ENCODE measurements at regions not wholly inside any gene's neighbourhood (a gene's known extent, or its start where the extent isn't known, plus 50 kb on each side); places are given as distances from the start of the nearest gene placed in this dataset.

GRCh38 chr11:126118806-126119205 is 56.1 kb upstream of the CDON start:
- ATAC-seq (replicated peaks in 1 of 2) (no peak), DNase-seq (no peak)
- H3K36me3 Mint-ChIP-seq (ENCODE audit: insufficient read depth in 2 of 2): no peaks in the 10 kb centered on the region
- no peak overlapping the region for H3K27ac Mint-ChIP-seq
- no peaks in the 10 kb centered on the region for H3K4me1 Mint-ChIP-seq (ENCODE audit: low read depth)
- H3K27me3 Mint-ChIP-seq (ENCODE audit: low read depth): no peaks in the 10 kb centered on the region
- H3K4me3 Mint-ChIP-seq: no peak overlapping the region
- H3K9me3 Mint-ChIP-seq: no peaks in the 10 kb centered on the region

- Mint-ChIP-seq H3K36me3 (ENCODE audit: insufficient read depth in 2 of 2) (no peaks in the 10 kb centered on the region), H3K4me1 (ENCODE audit: low read depth) (no peaks in the 10 kb centered on the region), H3K9me3 (no peaks in the 10 kb centered on the region), H3K4me3 (no peak overlapping the region), H3K27me3 (ENCODE audit: low read depth) (no peaks in the 10 kb centered on the region), H3K27ac (no peak overlapping the region)
- DNase-seq (no peak), ATAC-seq (replicated peaks in 1 of 2) (no peak)
Observed at GRCh38 chr11:126115816-126116331, 53.2 kb upstream of the CDON start.

GRCh38 chr11:126115127-126115495 is 52.4 kb upstream of the CDON start:
- no peak for ATAC-seq (replicated peaks in 1 of 2)
- H3K4me3 Mint-ChIP-seq: no peak overlapping the region
- DNase-seq: no peak
- H3K4me1 Mint-ChIP-seq (ENCODE audit: low read depth): peaks cover 6% of the 10 kb centered on the region
- H3K9me3 Mint-ChIP-seq: no peaks in the 10 kb centered on the region
- no peaks in the 10 kb centered on the region for H3K27me3 Mint-ChIP-seq (ENCODE audit: low read depth)
- H3K36me3 Mint-ChIP-seq (ENCODE audit: insufficient read depth in 2 of 2): no peaks in the 10 kb centered on the region
- H3K27ac Mint-ChIP-seq: no peak overlapping the region

- Mint-ChIP-seq H3K27me3 (ENCODE audit: low read depth) (no peaks in the 10 kb centered on the region), H3K27ac (no peak overlapping the region), H3K36me3 (ENCODE audit: insufficient read depth in 2 of 2) (no peaks in the 10 kb centered on the region), H3K9me3 (no peaks in the 10 kb centered on the region), H3K4me3 (no peak overlapping the region), H3K4me1 (ENCODE audit: low read depth) (peaks cover 11% of the 10 kb centered on the region)
- ATAC-seq (replicated peaks in 1 of 2): no peak
- no peak for DNase-seq
Observed at GRCh38 chr11:126114486-126115126, 51.9 kb upstream of the CDON start.

GRCh38 chr11:126113963-126114362 is 51.3 kb upstream of the CDON start:
- no peaks in the 10 kb centered on the region for H3K36me3 Mint-ChIP-seq (ENCODE audit: insufficient read depth in 2 of 2)
- no peak for ATAC-seq (replicated peaks in 1 of 2)
- no peak for DNase-seq
- peaks cover 11% of the 10 kb centered on the region for H3K4me1 Mint-ChIP-seq (ENCODE audit: low read depth)
- no peaks in the 10 kb centered on the region for H3K9me3 Mint-ChIP-seq
- H3K27me3 Mint-ChIP-seq (ENCODE audit: low read depth): no peaks in the 10 kb centered on the region
- no peak overlapping the region for H3K4me3 Mint-ChIP-seq
- no peak overlapping the region for H3K27ac Mint-ChIP-seq

GRCh38 chr11:126113515-126113957 is 50.9 kb upstream of the CDON start:
- ATAC-seq (replicated peaks in 1 of 2) (no peak), DNase-seq (no peak)
- no peak overlapping the region for H3K4me3 Mint-ChIP-seq
- H3K36me3 Mint-ChIP-seq (ENCODE audit: insufficient read depth in 2 of 2): no peaks in the 10 kb centered on the region
- no peak overlapping the region for H3K27ac Mint-ChIP-seq
- H3K27me3 Mint-ChIP-seq (ENCODE audit: low read depth): no peaks in the 10 kb centered on the region
- no peaks in the 10 kb centered on the region for H3K9me3 Mint-ChIP-seq
- peaks cover 11% of the 10 kb centered on the region for H3K4me1 Mint-ChIP-seq (ENCODE audit: low read depth)

- ATAC-seq (replicated peaks in 1 of 2): no peak
- Mint-ChIP-seq H3K36me3 (ENCODE audit: insufficient read depth in 2 of 2) (no peaks in the 10 kb centered on the region), H3K9me3 (no peaks in the 10 kb centered on the region)
Observed at GRCh38 chr11:126113012-126113411, 50.3 kb upstream of the CDON start.

GRCh38 chr11:126112547-126112946 is 49.9 kb upstream of the CDON start:
- Mint-ChIP-seq H3K4me3 (no peak overlapping the region), H3K27ac (no peak overlapping the region), H3K4me1 (ENCODE audit: low read depth) (peaks cover 11% of the 10 kb centered on the region), H3K27me3 (ENCODE audit: low read depth) (no peaks in the 10 kb centered on the region), H3K36me3 (ENCODE audit: insufficient read depth in 2 of 2) (no peaks in the 10 kb centered on the region), H3K9me3 (no peaks in the 10 kb centered on the region)
- ATAC-seq (replicated peaks in 1 of 2) (no peak), DNase-seq (no peak)

More at GRCh38 chr11:126113012-126113411, 50.3 kb upstream of the CDON start:
- no peak overlapping the region for H3K27ac Mint-ChIP-seq
- H3K27me3 Mint-ChIP-seq (ENCODE audit: low read depth): no peaks in the 10 kb centered on the region
- no peak overlapping the region for H3K4me3 Mint-ChIP-seq
- peaks cover 11% of the 10 kb centered on the region for H3K4me1 Mint-ChIP-seq (ENCODE audit: low read depth)
- no peak for DNase-seq

Measured in activated T-cell treated with anti-CD3 and anti-CD28 coated beads, Interleukin-2, amount 50 U/mL, for 72 hours (primary cell).